SK-N-SH treated with all-trans-retinoic acid at 6 μM for 48 hours (cell line): ENCODE measurements at regions not wholly inside any gene's neighbourhood (a gene's known extent, or its start where the extent isn't known, plus 50 kb on each side); places are given as distances from the start of the nearest gene placed in this dataset.

ENCODE experiments used
- ATAC-seq: fragments of 200-7000 bp; cut with Tn5 transposase; 3 replicates; pipeline ENCODE4 v1.9.1; 2020; ENCODE audit warnings: mild to moderate bottlenecking, moderate library complexity
- ARNTL ChIP-seq: fragments of 450-650 bp; formaldehyde crosslinking; IDR thresholded peaks from 2 replicates; pipeline ENCODE4 v1.5.0; 2020; ENCODE audit warnings: low read depth, mild to moderate bottlenecking, moderate library complexity, borderline replicate concordance
- BACH2 ChIP-seq: fragments of 250-450 bp; sonication (Bioruptor Pico); IDR thresholded peaks from 2 replicates; pipeline ENCODE4 v1.9.0; 2021; ENCODE audit warnings: mild to moderate bottlenecking, borderline replicate concordance
- CSDC2 ChIP-seq: fragments of 250-450 bp; sonication (Bioruptor Pico); IDR thresholded peaks from 2 replicates; pipeline ENCODE4 v1.5.0; 2020; ENCODE audit warnings: mild to moderate bottlenecking, moderate library complexity
- ESRRG ChIP-seq: fragments of 250-450 bp; sonication (Bioruptor Pico); IDR thresholded peaks from 2 replicates; pipeline ENCODE4 v1.6.1; 2021; ENCODE audit warnings: mild to moderate bottlenecking
- GLIS3 ChIP-seq: fragments of 250-450 bp; sonication (Bioruptor Pico); IDR thresholded peaks from 2 replicates; pipeline ENCODE4 v1.5.0; 2020; ENCODE audit warnings: mild to moderate bottlenecking, moderate library complexity
- ISL1 ChIP-seq: fragments of 250-450 bp; sonication (Bioruptor Pico); IDR thresholded peaks from 2 replicates; pipeline ENCODE4 v2.1.2; 2022; ENCODE audit warnings: mild to moderate bottlenecking, moderate library complexity
- OSR1 ChIP-seq: fragments of 250-450 bp; sonication (Bioruptor Pico); IDR thresholded peaks from 2 replicates; pipeline ENCODE4 v1.8.0; 2022; ENCODE audit warnings: moderate library complexity, mild to moderate bottlenecking, inconsistent platforms
- PPARA ChIP-seq: fragments of 250-450 bp; sonication (Bioruptor Pico); IDR thresholded peaks from 2 replicates; pipeline ENCODE4 v1.5.0; 2020; ENCODE audit warnings: mild to moderate bottlenecking, borderline replicate concordance
- RARB ChIP-seq: fragments of 250-450 bp; sonication (Bioruptor Pico); IDR thresholded peaks from 2 replicates; pipeline ENCODE4 v1.8.0; 2021; ENCODE audit warnings: mild to moderate bottlenecking, moderate library complexity
- SNAI2 ChIP-seq: fragments of 250-450 bp; sonication (Bioruptor Pico); IDR thresholded peaks from 2 replicates; pipeline ENCODE4 v1.5.0; 2020; ENCODE audit warnings: mild to moderate bottlenecking, moderate library complexity
- TCF4 ChIP-seq: fragments of 250-450 bp; sonication (Bioruptor Pico); IDR thresholded peaks from 2 replicates; pipeline ENCODE4 v1.8.0; 2021; ENCODE audit warnings: mild to moderate bottlenecking, moderate library complexity, borderline replicate concordance
- TOX ChIP-seq: fragments of 250-450 bp; sonication (Bioruptor Pico); IDR thresholded peaks from 2 replicates; pipeline ENCODE4 v1.8.0; 2021; ENCODE audit warnings: mild to moderate bottlenecking, moderate library complexity, borderline replicate concordance
- ZFP3 ChIP-seq: fragments of 250-450 bp; sonication (Bioruptor Pico); IDR thresholded peaks from 2 replicates; pipeline ENCODE4 v1.5.0; 2020; ENCODE audit warnings: mild to moderate bottlenecking, moderate library complexity
- ZFP30 ChIP-seq: fragments of 450-650 bp; formaldehyde crosslinking; IDR thresholded peaks from 2 replicates; pipeline ENCODE4 v1.5.0; 2022; ENCODE audit warnings: mild to moderate bottlenecking, moderate library complexity
- ZNF565 ChIP-seq: fragments of 450-650 bp; formaldehyde crosslinking; conservative IDR thresholded peaks from 2 replicates; pipeline ENCODE4 v1.5.0; 2020; ENCODE audit warnings: low read depth, mild to moderate bottlenecking, moderate library complexity
- ZNF70 ChIP-seq: fragments of 450-650 bp; formaldehyde crosslinking; IDR thresholded peaks from 2 replicates; pipeline ENCODE4 v1.5.0; 2020; ENCODE audit warnings: mild to moderate bottlenecking, moderate library complexity
- ZNF8 ChIP-seq: fragments of 450-650 bp; formaldehyde crosslinking; IDR thresholded peaks from 2 replicates; pipeline ENCODE4 v1.5.0; 2020; ENCODE audit warnings: mild to moderate bottlenecking, moderate library complexity
- TF ChIP-seq, protein P1 (sequence below): fragments of 250-450 bp; sonication (Bioruptor Pico); IDR thresholded peaks from 2 replicates; pipeline ENCODE4 v1.8.0; 2021; ENCODE audit warnings: low read depth, mild to moderate bottlenecking, moderate library complexity, borderline replicate concordance
- TF ChIP-seq, protein P2 (sequence below): fragments of 250-450 bp; sonication (Bioruptor Pico); IDR thresholded peaks from 2 replicates; pipeline ENCODE4 v1.5.0; 2020; ENCODE audit warnings: mild to moderate bottlenecking, moderate library complexity
- TF ChIP-seq, protein P3 (sequence below): fragments of 250-450 bp; sonication (Bioruptor Pico); IDR thresholded peaks from 2 replicates; pipeline ENCODE4 v1.5.1; 2021; ENCODE audit warnings: mild to moderate bottlenecking, moderate library complexity
- TF ChIP-seq, protein P4 (sequence below): fragments of 250-450 bp; sonication (Bioruptor Pico); IDR thresholded peaks from 2 replicates; pipeline ENCODE4 v1.5.1; 2020; ENCODE audit warnings: low read depth, mild to moderate bottlenecking, moderate library complexity

DNA sequence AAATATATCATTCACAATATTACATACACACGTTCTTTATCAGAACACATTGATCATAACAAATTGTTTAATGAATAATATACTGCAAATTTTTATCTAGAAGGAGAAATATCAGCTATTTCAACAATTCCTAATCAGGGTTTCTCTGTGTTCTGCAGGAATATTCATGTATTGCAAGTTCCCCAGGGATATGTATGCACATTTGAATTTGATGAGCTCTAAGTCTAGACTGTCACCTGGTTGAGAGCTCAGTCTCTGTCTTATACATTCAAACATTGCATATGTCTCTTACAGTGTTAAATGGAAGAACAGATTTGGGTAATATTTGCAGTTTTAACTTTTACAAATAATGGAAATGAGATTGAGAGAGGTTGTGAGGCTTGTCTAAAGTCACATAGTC lies 829.7 kb downstream of the CDH11 start:
- no peak for ATAC-seq
- no peak for TF ChIP-seq OSR1 (CRISPR knock-in tag)
- no peak for TF ChIP-seq CSDC2 (CRISPR knock-in tag)
- no peak for TF ChIP-seq ZFP3
- TF ChIP-seq BACH2 (CRISPR knock-in tag) = no peak
- TF ChIP-seq RARB (CRISPR knock-in tag) = no peak
- no peak for TF ChIP-seq ZNF8
- no peak for TF ChIP-seq ZFP30 (CRISPR knock-in tag)
- TF ChIP-seq ESRRG (CRISPR knock-in tag) = no peak
- no peak for TF ChIP-seq SNAI2 (CRISPR knock-in tag)
- no peak for TF ChIP-seq ZNF565 (CRISPR knock-in tag)
- no peak for TF ChIP-seq TCF4 (CRISPR knock-in tag)

DNA sequence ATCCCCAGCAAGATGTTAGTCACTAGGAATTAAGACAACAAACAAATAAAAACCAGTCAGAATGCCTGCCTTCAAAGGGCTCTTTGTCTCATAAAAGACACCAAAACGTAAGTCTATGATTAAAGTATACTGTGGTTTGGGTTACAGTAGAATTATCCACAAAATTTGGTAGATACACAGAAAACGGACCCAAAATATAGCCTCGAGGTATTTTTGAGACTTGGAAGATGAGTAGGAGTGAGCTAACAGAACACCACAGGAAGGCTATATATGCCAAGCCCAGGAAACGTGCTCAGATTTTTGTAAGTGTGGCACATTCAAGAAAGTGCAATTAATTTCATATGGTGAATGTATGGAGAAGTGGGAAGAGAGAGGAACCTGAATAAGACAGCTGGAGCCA lies 831.4 kb downstream of the CDH11 start:
- no peak for ATAC-seq
- TF ChIP-seq, protein P1, sequence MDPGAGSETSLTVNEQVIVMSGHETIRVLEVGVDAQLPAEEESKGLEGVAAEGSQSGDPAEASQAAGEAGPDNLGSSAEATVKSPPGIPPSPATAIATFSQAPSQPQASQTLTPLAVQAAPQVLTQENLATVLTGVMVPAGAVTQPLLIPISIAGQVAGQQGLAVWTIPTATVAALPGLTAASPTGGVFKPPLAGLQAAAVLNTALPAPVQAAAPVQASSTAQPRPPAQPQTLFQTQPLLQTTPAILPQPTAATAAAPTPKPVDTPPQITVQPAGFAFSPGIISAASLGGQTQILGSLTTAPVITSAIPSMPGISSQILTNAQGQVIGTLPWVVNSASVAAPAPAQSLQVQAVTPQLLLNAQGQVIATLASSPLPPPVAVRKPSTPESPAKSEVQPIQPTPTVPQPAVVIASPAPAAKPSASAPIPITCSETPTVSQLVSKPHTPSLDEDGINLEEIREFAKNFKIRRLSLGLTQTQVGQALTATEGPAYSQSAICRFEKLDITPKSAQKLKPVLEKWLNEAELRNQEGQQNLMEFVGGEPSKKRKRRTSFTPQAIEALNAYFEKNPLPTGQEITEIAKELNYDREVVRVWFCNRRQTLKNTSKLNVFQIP (CRISPR knock-in tag) = no peak
- TF ChIP-seq ZNF565 (CRISPR knock-in tag) = no peak
- TF ChIP-seq RARB (CRISPR knock-in tag) = no peak
- no peak for TF ChIP-seq ARNTL (CRISPR knock-in tag)
- TF ChIP-seq GLIS3 (CRISPR knock-in tag) = no peak
- no peak for TF ChIP-seq ESRRG (CRISPR knock-in tag)
- TF ChIP-seq PPARA = no peak
- TF ChIP-seq ZFP3 = no peak
- no peak for TF ChIP-seq SNAI2 (CRISPR knock-in tag)
- TF ChIP-seq OSR1 (CRISPR knock-in tag) = no peak

DNA sequence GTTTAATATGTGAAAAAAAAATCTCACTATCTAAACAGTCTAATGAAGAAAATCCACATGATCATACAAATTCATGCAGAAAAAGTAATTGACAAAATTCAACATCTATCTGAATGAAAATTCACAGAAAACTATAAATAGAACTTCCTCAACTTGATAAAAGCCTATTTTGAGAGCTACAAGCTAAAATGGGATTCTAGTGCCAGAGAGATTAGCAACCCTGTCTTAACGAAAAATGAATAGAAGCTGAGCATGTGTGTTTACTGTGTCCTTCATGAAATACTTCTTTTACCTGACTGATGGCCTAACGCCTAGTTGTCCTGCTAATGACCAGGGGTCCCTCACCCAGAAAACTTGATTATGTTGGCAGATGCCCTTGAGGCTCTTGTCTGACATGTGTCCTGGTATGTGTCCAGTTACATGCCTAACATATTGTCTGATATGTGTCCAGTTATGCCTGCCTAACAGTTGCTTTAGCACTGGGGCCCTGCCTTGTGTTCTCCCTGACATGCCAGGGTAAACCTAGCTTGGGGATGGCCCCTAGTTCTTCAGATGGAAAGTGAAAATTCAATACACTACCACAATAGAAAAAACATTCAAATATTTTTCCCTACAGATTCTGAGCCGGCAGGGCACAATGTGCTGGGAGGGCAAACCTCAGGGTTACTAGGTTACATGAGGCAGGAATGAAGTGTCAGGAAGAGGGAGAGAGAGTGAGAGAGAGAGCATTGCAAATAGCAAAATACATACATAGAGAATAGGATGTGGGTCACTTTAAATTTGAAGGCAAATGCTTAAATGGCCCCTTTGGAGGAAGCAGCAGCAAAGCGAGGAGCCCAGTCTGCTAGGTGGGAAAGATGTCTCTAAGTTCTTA lies 834.0 kb downstream of the CDH11 start:
- TF ChIP-seq, protein P2, sequence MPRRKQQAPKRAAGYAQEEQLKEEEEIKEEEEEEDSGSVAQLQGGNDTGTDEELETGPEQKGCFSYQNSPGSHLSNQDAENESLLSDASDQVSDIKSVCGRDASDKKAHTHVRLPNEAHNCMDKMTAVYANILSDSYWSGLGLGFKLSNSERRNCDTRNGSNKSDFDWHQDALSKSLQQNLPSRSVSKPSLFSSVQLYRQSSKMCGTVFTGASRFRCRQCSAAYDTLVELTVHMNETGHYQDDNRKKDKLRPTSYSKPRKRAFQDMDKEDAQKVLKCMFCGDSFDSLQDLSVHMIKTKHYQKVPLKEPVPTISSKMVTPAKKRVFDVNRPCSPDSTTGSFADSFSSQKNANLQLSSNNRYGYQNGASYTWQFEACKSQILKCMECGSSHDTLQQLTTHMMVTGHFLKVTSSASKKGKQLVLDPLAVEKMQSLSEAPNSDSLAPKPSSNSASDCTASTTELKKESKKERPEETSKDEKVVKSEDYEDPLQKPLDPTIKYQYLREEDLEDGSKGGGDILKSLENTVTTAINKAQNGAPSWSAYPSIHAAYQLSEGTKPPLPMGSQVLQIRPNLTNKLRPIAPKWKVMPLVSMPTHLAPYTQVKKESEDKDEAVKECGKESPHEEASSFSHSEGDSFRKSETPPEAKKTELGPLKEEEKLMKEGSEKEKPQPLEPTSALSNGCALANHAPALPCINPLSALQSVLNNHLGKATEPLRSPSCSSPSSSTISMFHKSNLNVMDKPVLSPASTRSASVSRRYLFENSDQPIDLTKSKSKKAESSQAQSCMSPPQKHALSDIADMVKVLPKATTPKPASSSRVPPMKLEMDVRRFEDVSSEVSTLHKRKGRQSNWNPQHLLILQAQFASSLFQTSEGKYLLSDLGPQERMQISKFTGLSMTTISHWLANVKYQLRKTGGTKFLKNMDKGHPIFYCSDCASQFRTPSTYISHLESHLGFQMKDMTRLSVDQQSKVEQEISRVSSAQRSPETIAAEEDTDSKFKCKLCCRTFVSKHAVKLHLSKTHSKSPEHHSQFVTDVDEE (CRISPR knock-in tag) = no peak
- TF ChIP-seq BACH2 (CRISPR knock-in tag) = no peak
- TF ChIP-seq PPARA = no peak
- no peak for TF ChIP-seq TCF4 (CRISPR knock-in tag)
- TF ChIP-seq, protein P1 (CRISPR knock-in tag) = no peak
- TF ChIP-seq ZNF565 (CRISPR knock-in tag) = no peak
- TF ChIP-seq, protein P3, sequence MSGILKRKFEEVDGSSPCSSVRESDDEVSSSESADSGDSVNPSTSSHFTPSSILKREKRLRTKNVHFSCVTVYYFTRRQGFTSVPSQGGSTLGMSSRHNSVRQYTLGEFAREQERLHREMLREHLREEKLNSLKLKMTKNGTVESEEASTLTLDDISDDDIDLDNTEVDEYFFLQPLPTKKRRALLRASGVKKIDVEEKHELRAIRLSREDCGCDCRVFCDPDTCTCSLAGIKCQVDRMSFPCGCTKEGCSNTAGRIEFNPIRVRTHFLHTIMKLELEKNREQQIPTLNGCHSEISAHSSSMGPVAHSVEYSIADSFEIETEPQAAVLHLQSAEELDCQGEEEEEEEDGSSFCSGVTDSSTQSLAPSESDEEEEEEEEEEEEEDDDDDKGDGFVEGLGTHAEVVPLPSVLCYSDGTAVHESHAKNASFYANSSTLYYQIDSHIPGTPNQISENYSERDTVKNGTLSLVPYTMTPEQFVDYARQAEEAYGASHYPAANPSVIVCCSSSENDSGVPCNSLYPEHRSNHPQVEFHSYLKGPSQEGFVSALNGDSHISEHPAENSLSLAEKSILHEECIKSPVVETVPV (CRISPR knock-in tag) = no peak
- TF ChIP-seq ZFP30 (CRISPR knock-in tag) = no peak
- TF ChIP-seq TOX = no peak
- no peak for TF ChIP-seq ZNF8
- no peak for TF ChIP-seq ISL1
- TF ChIP-seq ZNF70 (CRISPR knock-in tag) = no peak
- TF ChIP-seq, all 23 proteins: peak for 0
- ATAC-seq = no peak

DNA sequence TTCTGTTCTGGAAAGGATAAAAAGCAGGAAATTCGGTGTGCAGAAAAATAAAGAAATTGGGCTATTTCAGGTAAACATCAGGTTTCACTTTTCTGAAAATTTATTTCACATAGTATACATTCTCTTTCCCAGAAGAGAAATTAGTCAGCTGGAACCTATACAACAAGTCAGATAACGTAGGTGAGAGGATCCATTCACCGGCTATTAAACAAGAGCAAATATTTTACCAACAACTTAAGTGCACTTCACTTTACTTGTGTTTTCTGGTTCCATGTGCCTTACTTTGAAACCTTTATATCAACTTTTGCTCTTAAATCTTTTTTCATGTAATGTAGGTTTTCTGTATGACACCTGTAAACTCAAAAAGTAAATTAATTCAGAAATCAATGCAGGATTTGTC lies 839.7 kb downstream of the CDH11 start:
- no peak for ATAC-seq
- TF ChIP-seq PPARA (no peak), ZNF8 (no peak), ESRRG (CRISPR knock-in tag) (no peak), ZNF565 (CRISPR knock-in tag) (no peak), ZNF70 (CRISPR knock-in tag) (no peak), ZFP30 (CRISPR knock-in tag) (no peak), TOX (no peak), BACH2 (CRISPR knock-in tag) (no peak), RARB (CRISPR knock-in tag) (no peak), CSDC2 (CRISPR knock-in tag) (no peak), ISL1 (no peak), SNAI2 (CRISPR knock-in tag) (no peak), TCF4 (CRISPR knock-in tag) (no peak)
- TF ChIP-seq, protein P4, sequence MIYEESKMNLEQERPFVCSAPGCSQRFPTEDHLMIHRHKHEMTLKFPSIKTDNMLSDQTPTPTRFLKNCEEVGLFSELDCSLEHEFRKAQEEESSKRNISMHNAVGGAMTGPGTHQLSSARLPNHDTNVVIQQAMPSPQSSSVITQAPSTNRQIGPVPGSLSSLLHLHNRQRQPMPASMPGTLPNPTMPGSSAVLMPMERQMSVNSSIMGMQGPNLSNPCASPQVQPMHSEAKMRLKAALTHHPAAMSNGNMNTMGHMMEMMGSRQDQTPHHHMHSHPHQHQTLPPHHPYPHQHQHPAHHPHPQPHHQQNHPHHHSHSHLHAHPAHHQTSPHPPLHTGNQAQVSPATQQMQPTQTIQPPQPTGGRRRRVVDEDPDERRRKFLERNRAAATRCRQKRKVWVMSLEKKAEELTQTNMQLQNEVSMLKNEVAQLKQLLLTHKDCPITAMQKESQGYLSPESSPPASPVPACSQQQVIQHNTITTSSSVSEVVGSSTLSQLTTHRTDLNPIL (CRISPR knock-in tag) = no peak
- TF ChIP-seq, protein P2 (CRISPR knock-in tag) = no peak
